OCI-LY3 (cell line): ENCODE measurements at regions not wholly inside any gene's neighbourhood (a gene's known extent, or its start where the extent isn't known, plus 50 kb on each side); places are given as distances from the start of the nearest gene placed in this dataset.

Source experiments
- H2AFZ ChIP-seq: fragments of 200-600, 300-600 bp; shearing (Covaris generic); 2 replicates; pipeline ENCODE4 v1.6.0; 2014; ENCODE audit warnings: antibody characterized with exemption, low read depth, low read length
- H3K27ac ChIP-seq: fragments of 200-600, 300-600 bp; sonication (generic); 2 replicates; pipeline ENCODE4 v1.5.1; 2014; ENCODE audit warnings: mild to moderate bottlenecking, low read length, moderate library complexity, mixed read lengths
- H3K27me3 ChIP-seq: fragments of 200-600, 300-600 bp; sonication (generic); 2 replicates; pipeline ENCODE4 v1.6.1; 2014; ENCODE audit warnings: low read depth, low read length, mixed read lengths
- H3K36me3 ChIP-seq: fragments of 200-600, 300-600 bp; sonication (generic); replicated peaks from 2 replicates; pipeline ENCODE3; 2014; ENCODE audit warnings: low read depth, low read length, mixed read lengths
- H3K4me1 ChIP-seq: fragments of 300-600, 200-600 bp; sonication (generic); 2 replicates; pipeline ENCODE4 v1.6.1; 2014; ENCODE audit warnings: low read length, mixed read lengths
- H3K4me2 ChIP-seq: fragments of 200-600, 300-600 bp; sonication (generic); 2 replicates; pipeline ENCODE4 v1.6.1; 2014; ENCODE audit warnings: low read length, mixed read lengths
- H3K4me3 ChIP-seq: fragments of 300-600, 200-600 bp; sonication (generic); 2 replicates; pipeline ENCODE4 v1.5.1; 2014; ENCODE audit warnings: antibody characterized with exemption, mild to moderate bottlenecking, low read length, moderate library complexity
- H3K79me2 ChIP-seq: fragments of 300-600, 200-600 bp; shearing (Covaris generic); 2 replicates; pipeline ENCODE4 v1.6.1; 2014; ENCODE audit warnings: mild to moderate bottlenecking, low read length, mixed read lengths
- H3K9ac ChIP-seq: fragments of 300-600, 200-600 bp; shearing (Covaris generic); 2 replicates; pipeline ENCODE4 v1.6.0; 2014; ENCODE audit warnings: mild to moderate bottlenecking, low read length, moderate library complexity
- H3K9me3 ChIP-seq: fragments of 200-600, 300-600 bp; shearing (Covaris generic); 2 replicates; pipeline ENCODE4 v1.6.1; 2014; ENCODE audit warnings: low read length, mixed read lengths; ENCODE audit not compliant: insufficient read depth
- H4K20me1 ChIP-seq: fragments of 200-600, 300-600 bp; sonication (generic); 2 replicates; pipeline ENCODE4 v1.6.1; 2016; ENCODE audit warnings: low read length, mixed read lengths; ENCODE audit not compliant: insufficient read depth
- CTCF ChIP-seq: fragments of 200-600, 300-600 bp; sonication (generic); IDR thresholded peaks from 2 replicates; pipeline ENCODE4 v1.5.1; 2014; ENCODE audit warnings: antibody characterized with exemption, low read length, low read depth
- EZH2phosphoT487 ChIP-seq: fragments of 200-600 bp; shearing (Covaris generic); IDR thresholded peaks from 2 replicates; pipeline ENCODE4 v1.6.1; 2018; ENCODE audit warnings: antibody characterized with exemption, mixed run types, low read depth

- no peaks in the 10 kb centered on the region for H3K9me3 ChIP-seq
These were observed 134.3 kb downstream of the EDEM1 start for GRCh38 chr3:5321666-5322340.

GRCh38 chr3:5324780-5325179 is 137.3 kb downstream of the EDEM1 start:
- H4K20me1 ChIP-seq: no peaks in the 10 kb centered on the region
- no peak for TF ChIP-seq CTCF
- TF ChIP-seq EZH2phosphoT487: no peak
- H3K9me3 ChIP-seq: no peaks in the 10 kb centered on the region
- H3K36me3 ChIP-seq: no peaks in the 10 kb centered on the region
- H3K4me2 ChIP-seq: no peak overlapping the region
- peaks cover 32% of the 10 kb centered on the region; the same call in 1 of the 2 replicates for H3K27me3 ChIP-seq
- no peaks in the 10 kb centered on the region for H3K79me2 ChIP-seq
- H2AFZ ChIP-seq: no peak overlapping the region
- no peak overlapping the region for H3K27ac ChIP-seq
- H3K4me1 ChIP-seq: no peaks in the 10 kb centered on the region
- no peak overlapping the region for H3K4me3 ChIP-seq
- H3K9ac ChIP-seq: no peak overlapping the region

More at GRCh38 chr3:5321666-5322340, 134.3 kb downstream of the EDEM1 start:
- no peak overlapping the region for H3K4me3 ChIP-seq
- H2AFZ ChIP-seq: no peak overlapping the region
- TF ChIP-seq CTCF (no peak), EZH2phosphoT487 (no peak)
- no peak overlapping the region for H3K27ac ChIP-seq
- no peaks in the 10 kb centered on the region for H3K4me1 ChIP-seq
- H3K36me3 ChIP-seq: no peaks in the 10 kb centered on the region
- H3K27me3 ChIP-seq: peaks cover 32% of the 10 kb centered on the region; the same call in 1 of the 2 replicates
- H3K79me2 ChIP-seq: no peaks in the 10 kb centered on the region
- H4K20me1 ChIP-seq: no peaks in the 10 kb centered on the region
- H3K9ac ChIP-seq: no peak overlapping the region
- no peak overlapping the region for H3K4me2 ChIP-seq

- Histone ChIP-seq H3K27me3 (peaks cover 2% of the 10 kb centered on the region; the same call in 1 of the 2 replicates), H3K4me3 (no peak overlapping the region), H4K20me1 (0 out of 2 replicates have a peak, but pooled peaks cover 4% of the 10 kb centered on the region), H3K79me2 (no peaks in the 10 kb centered on the region), H3K36me3 (no peaks in the 10 kb centered on the region), H3K9me3 (no peaks in the 10 kb centered on the region), H2AFZ (no peak overlapping the region), H3K27ac (no peak overlapping the region), H3K4me1 (peaks cover 10% of the 10 kb centered on the region), H3K9ac (no peak overlapping the region), H3K4me2 (no peak overlapping the region)
- TF ChIP-seq CTCF (no peak), EZH2phosphoT487 (no peak)
These were observed 142.8 kb downstream of the EDEM1 start for GRCh38 chr3:5330152-5330810.

GRCh38 chr3:5331567-5332269 is 144.2 kb downstream of the EDEM1 start:
- Histone ChIP-seq H3K27ac (no peak overlapping the region), H3K4me3 (no peak overlapping the region), H3K4me1 (peaks cover 10% of the 10 kb centered on the region), H3K9ac (no peak overlapping the region), H3K4me2 (no peak overlapping the region), H4K20me1 (0 out of 2 replicates have a peak, but pooled peaks cover 4% of the 10 kb centered on the region), H3K27me3 (no peaks in the 10 kb centered on the region), H2AFZ (no peak overlapping the region), H3K36me3 (no peaks in the 10 kb centered on the region), H3K9me3 (no peaks in the 10 kb centered on the region), H3K79me2 (no peaks in the 10 kb centered on the region)
- no peak for TF ChIP-seq CTCF
- TF ChIP-seq EZH2phosphoT487: no peak
